ENCODE measurements at regions not wholly inside any gene's neighbourhood (a gene's known extent, or its start where the extent isn't known, plus 50 kb on each side); places are given as distances from the start of the nearest gene placed in this dataset.

DNA sequence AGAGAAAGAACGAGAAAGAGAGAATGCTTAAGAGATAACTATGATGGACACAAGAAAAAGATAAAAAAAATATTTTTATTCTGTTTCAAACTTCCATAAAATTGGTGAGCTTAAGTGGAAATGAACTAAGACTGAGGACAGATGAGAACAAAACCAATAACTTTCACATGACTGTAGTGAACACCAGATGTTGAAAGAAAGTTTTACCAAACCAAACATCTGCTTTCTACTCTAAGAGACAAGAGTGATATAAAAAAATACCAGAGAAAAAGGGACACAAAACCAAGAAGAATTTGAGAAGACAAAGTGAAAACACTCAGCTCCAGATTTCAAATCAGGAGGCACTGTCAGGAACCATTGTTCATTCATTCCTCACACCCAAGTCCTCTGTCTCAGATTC lies 147.9 kb downstream of the IMPG2 start:
- H3K4me1 Mint-ChIP-seq = no peaks in the 10 kb centered on the region
- no peak overlapping the region for H3K4me3 Mint-ChIP-seq
- H3K27ac Mint-ChIP-seq = no peak overlapping the region
- no peaks in the 10 kb centered on the region for H3K36me3 Mint-ChIP-seq
- DNase-seq (ENCODE audit: low spot score in 2 of 2) = no peak
- ATAC-seq = no peak
- no peaks in the 10 kb centered on the region for H3K9me3 Mint-ChIP-seq

DNA sequence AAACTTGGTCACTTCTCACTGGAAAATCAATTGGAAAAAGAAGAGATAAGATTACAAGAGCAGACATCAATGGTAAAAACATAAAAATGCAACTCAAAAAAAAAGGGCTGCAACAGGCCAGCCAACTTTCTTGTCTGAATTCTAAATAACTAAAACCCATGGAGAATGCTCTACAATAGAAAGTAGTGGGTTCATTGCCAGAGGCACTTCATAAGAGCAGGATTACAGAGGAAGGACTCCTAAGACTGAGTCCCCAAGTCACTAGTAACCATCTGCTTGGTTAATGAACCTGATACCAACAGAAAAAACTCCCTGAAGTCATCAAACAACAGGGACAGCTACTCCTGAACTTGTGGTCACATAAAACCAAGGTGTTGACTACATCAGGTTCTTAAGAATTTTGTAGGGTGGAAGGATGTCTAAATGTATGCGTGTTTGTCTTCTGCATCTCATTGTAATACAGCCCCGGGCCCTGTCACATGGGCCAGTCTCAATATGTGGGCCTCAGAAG lies 148.6 kb downstream of the IMPG2 start:
- H3K4me3 Mint-ChIP-seq = no peak overlapping the region
- H3K36me3 Mint-ChIP-seq = no peaks in the 10 kb centered on the region
- H3K27ac Mint-ChIP-seq = no peak overlapping the region
- H3K9me3 Mint-ChIP-seq = no peaks in the 10 kb centered on the region
- ATAC-seq (peak; percentile 61), DNase-seq (ENCODE audit: low spot score in 2 of 2) (no peak)
- H3K4me1 Mint-ChIP-seq = no peaks in the 10 kb centered on the region

DNA sequence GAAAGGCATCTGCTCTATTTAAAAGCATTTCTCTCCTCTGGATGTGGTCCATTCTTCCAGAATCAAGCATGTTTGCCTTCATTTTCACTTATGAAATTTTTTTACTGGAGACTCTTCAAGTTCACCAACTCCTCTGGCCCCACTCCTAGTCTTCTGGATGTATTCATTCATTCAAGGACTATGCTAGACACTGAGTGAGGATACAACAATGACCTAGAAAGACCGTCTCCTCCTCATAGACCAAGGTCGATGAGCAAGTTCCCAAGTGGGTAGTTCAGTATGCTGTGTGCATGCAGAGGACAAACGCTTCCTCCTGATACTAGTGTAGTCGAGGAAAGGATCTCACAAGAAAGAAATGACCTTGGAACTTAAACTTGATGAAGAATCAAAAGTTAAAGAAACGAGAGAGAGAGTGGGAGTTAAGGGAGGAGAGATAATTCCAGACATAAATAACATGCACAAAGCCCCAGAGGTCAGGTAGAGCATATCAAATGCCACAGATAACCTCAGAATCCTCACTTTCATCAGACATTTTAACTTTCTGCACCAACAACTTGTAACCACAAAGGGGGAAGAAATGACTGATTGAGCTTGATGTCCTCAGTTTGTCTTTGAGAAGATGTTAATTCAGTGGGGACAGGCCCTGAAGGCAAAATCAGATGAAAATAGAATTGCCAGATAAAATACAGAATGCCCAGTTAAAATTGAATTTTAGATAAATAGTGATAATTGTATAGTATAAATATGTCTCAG lies 149.4 kb downstream of the IMPG2 start:
- ATAC-seq = peak; percentile 55
- H3K36me3 Mint-ChIP-seq = no peaks in the 10 kb centered on the region
- H3K27ac Mint-ChIP-seq = no peak overlapping the region
- no peak for DNase-seq (ENCODE audit: low spot score in 2 of 2)
- no peaks in the 10 kb centered on the region for H3K9me3 Mint-ChIP-seq
- H3K4me3 Mint-ChIP-seq = no peak overlapping the region
- H3K4me1 Mint-ChIP-seq = no peaks in the 10 kb centered on the region

DNA sequence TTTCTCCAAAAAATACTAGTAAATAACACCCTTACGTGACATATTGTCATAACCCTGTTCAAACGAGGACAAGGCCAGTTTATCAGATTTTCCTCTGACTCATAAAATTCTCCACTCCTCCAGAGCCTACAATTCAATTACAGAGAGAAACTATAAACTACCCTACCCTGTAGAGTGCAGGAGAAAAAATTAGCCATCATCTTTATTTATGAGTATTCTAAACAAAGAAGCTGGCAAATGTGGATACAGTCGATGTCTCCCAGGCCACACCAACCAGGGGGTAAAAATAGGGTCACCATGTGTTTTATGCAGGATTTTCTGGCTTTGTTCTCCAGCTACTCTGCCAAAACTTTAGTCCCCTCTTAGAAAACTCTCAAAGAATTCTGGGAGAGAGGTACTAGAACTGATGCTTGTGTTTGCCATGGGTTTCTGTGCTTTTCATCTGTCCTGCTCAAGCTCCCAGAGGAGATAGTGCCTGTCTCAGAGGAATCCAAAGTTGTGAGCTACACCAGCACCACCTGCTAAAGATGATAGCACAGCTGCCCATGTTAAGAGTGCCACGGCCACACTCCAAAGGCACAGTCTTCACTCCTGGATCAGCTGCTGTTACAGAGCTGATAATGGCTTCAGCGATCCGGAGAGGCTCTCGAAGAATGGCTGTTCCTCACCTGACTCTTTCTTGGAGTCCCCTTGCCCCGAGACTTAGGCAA lies 150.2 kb downstream of the IMPG2 start:
- no peaks in the 10 kb centered on the region for H3K4me1 Mint-ChIP-seq
- H3K4me3 Mint-ChIP-seq = no peak overlapping the region
- no peaks in the 10 kb centered on the region for H3K36me3 Mint-ChIP-seq
- H3K9me3 Mint-ChIP-seq = no peaks in the 10 kb centered on the region
- no peak for DNase-seq (ENCODE audit: low spot score in 2 of 2)
- peak; percentile 33 for ATAC-seq
- H3K27ac Mint-ChIP-seq = no peak overlapping the region

DNA sequence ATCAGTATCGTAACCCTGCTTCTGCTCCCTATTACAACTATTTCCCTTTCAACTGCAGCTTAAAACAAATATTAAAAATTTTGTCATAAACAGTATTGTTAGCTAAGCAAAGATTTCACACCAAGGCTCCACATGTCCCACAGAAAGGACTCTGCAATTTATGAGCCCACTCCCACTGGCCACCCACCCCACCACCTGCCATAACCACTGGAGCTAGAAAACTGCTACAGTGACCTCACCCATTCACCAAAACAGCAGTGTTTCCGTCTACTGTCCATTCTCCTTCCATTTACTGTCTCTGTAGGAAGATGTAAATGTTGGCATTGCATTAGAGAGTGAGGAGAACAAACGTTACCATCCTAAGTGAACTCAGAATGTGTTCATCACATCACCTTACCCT lies 150.9 kb downstream of the IMPG2 start:
- Mint-ChIP-seq H3K27ac (no peak overlapping the region), H3K36me3 (no peaks in the 10 kb centered on the region)
- ATAC-seq = no peak

DNA sequence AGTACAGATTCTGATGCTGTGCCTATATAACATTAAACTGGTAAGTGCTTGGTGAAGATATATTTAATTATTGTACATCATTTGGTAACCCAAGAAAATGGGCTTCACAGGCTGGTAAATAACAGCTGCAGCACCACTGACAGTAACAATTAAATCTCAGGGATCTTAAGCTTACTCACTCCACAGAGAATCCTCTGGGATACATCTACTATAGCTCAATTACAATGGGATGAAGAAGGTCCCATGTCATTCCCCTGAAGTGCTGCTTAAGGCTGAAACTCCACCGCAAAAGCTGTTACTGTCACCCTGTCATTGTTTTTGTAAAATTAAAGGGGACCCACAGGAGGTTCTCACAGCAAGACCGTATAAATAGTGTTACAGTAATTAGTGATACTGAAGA lies 153.0 kb downstream of the IMPG2 start:
- H3K4me3 Mint-ChIP-seq = no peak overlapping the region
- no peak overlapping the region for H3K27ac Mint-ChIP-seq
- no peaks in the 10 kb centered on the region for H3K4me1 Mint-ChIP-seq
- ATAC-seq (no peak), DNase-seq (ENCODE audit: low spot score in 2 of 2) (no peak)
- no peaks in the 10 kb centered on the region for H3K36me3 Mint-ChIP-seq
- peaks cover 2% of the 10 kb centered on the region for H3K9me3 Mint-ChIP-seq

More for the DNA sequence above, 150.9 kb downstream of the IMPG2 start:
- Mint-ChIP-seq H3K4me3 (no peak overlapping the region), H3K4me1 (no peaks in the 10 kb centered on the region), H3K9me3 (no peaks in the 10 kb centered on the region)
- DNase-seq (ENCODE audit: low spot score in 2 of 2) = no peak

DNA sequence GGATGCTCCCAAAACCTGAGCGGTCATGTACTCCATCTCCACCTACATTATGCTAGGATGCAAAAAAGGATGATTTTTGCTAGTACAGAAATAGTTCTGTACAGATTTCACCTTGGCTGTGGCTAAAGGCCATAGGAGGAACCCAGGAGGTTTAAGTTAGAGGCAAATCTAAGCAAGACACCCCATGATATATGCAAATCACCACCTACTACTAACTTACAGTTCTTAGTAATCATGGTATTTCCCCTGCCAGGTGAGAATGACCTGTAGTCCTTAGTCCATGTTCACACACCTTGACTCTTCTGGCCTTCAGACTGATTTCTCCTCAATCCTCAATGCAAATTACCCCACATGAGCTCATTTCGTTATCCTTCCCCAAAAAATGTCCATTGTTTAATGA lies 154.2 kb downstream of the IMPG2 start:
- H3K27ac Mint-ChIP-seq = no peak overlapping the region
- H3K4me3 Mint-ChIP-seq = no peak overlapping the region
- DNase-seq (ENCODE audit: low spot score in 2 of 2) (no peak), ATAC-seq (no peak)
- no peaks in the 10 kb centered on the region for H3K36me3 Mint-ChIP-seq
- peaks cover 2% of the 10 kb centered on the region for H3K9me3 Mint-ChIP-seq
- no peaks in the 10 kb centered on the region for H3K4me1 Mint-ChIP-seq

DNA sequence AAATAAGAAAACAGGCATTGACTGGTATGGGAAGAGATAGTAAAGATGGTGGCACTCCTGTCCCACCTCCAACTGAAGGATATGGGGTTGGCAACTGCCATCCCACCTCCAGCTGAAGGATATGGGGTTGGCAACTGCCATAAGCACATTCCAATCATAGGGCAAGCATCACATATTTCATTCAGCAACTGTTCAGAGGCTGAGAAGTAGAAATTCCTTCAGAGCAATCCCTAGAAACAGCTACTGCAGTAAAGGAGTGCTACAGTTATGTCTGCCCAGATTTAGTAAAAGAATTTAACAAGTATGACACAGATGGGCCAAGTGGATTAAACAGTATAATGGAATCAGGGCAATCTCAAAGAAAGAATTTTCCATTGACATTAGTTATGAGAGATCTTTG lies 156.8 kb downstream of the IMPG2 start:
- no peak for ATAC-seq
- H3K4me1 Mint-ChIP-seq = no peaks in the 10 kb centered on the region
- H3K4me3 Mint-ChIP-seq = no peak overlapping the region
- peaks cover 2% of the 10 kb centered on the region for H3K9me3 Mint-ChIP-seq
- DNase-seq (ENCODE audit: low spot score in 2 of 2) = no peak
- H3K27ac Mint-ChIP-seq = no peak overlapping the region
- no peaks in the 10 kb centered on the region for H3K36me3 Mint-ChIP-seq

DNA sequence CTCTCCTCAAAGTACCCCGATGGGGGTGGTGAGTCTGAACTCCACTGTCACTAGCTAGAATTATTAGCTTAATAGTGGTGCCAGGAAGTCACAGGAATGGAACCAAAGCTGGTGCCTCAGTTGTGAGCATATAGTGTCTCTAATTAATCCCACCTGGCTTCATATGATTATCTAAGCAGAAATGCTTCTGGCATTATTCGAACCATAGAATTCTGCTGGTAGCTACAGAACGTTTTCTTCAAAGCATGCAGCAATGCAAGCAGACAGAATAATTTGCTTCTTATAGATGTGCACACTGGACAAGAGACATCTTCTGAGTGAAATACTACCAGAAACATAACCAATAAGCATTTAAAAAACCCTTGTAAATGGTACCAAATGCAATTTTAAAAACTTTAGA lies 160.9 kb downstream of the IMPG2 start:
- no peaks in the 10 kb centered on the region for H3K4me1 Mint-ChIP-seq
- ATAC-seq = no peak
- H3K36me3 Mint-ChIP-seq = no peaks in the 10 kb centered on the region
- DNase-seq (ENCODE audit: low spot score in 2 of 2) = no peak
- no peak overlapping the region for H3K4me3 Mint-ChIP-seq
- H3K9me3 Mint-ChIP-seq = peaks cover 2% of the 10 kb centered on the region
- no peak overlapping the region for H3K27ac Mint-ChIP-seq

DNA sequence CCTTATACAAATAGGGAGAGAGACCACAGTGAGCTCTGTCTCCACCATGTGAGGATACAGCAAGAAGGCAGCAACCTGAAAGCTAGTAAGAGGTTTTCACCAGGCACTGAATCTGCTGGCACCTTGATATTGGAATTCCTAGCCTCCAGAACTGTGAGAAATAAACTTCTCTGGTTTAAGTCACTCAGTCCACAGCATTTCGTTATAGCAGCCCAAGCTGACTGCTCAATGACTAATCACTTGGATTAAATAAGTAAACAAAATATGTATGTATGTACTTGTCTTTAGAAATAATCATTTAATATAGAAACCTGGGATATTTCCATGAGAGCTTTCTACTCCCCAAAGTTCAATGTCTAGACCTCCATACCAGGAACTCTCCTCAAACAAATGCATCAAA lies 162.0 kb downstream of the IMPG2 start:
- DNase-seq (ENCODE audit: low spot score in 2 of 2) (no peak), ATAC-seq (no peak)
- Mint-ChIP-seq H3K9me3 (peaks cover 2% of the 10 kb centered on the region), H3K27ac (no peak overlapping the region), H3K4me3 (no peak overlapping the region), H3K36me3 (no peaks in the 10 kb centered on the region), H3K4me1 (no peaks in the 10 kb centered on the region)

DNA sequence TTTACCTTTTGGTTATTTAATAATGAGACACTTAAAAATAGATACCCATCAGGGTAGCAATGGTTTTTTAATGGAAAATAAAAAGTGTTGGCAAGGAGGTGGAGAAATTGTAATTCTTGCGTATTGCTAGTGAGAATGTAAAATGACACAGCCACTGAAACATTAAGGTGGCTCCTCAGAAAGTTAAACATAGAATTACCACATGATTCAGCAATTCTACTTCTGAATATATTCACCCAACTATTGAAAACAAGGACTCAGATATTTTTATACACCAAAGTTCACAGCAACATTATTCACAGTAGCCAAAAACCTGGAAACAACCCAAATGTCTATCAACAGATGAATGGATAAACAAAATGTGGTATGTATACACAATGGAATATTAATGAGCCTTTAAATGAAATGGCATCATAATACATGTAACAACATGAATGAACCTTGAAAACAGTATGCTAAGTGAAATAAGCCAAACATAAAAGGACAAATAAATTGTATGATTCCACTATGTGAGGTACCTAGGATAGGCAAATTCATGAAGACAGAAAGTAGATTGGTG lies 163.5 kb downstream of the IMPG2 start:
- Mint-ChIP-seq H3K27ac (no peak overlapping the region), H3K9me3 (no peaks in the 10 kb centered on the region), H3K4me1 (no peaks in the 10 kb centered on the region), H3K36me3 (no peaks in the 10 kb centered on the region), H3K4me3 (no peak overlapping the region)
- no peak for DNase-seq (ENCODE audit: low spot score in 2 of 2)
- ATAC-seq = no peak

DNA sequence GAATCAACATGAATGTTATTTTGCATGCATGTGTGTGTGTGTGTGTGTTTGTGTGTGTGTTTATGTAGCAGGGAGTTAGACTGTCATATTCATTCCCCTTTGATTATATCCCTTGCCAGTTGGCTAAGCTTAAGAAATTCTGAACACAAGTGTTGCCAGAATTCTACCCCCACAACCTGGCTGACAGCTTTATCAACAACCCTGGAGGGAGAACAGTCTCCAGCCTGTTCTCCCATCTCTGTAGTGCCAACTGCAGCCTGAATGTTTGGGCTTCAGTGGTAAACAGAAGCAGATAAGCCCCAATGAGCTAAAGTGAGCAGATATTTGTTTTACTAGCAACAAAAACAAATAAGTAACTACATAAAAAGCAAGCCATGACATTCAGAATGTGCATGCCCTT lies 162.6 kb upstream of the ABI3BP start:
- no peaks in the 10 kb centered on the region for H3K4me1 Mint-ChIP-seq
- DNase-seq (ENCODE audit: low spot score in 2 of 2) = no peak
- H3K9me3 Mint-ChIP-seq = no peaks in the 10 kb centered on the region
- no peaks in the 10 kb centered on the region for H3K36me3 Mint-ChIP-seq
- no peak for ATAC-seq
- no peak overlapping the region for H3K27ac Mint-ChIP-seq
- no peak overlapping the region for H3K4me3 Mint-ChIP-seq

DNA sequence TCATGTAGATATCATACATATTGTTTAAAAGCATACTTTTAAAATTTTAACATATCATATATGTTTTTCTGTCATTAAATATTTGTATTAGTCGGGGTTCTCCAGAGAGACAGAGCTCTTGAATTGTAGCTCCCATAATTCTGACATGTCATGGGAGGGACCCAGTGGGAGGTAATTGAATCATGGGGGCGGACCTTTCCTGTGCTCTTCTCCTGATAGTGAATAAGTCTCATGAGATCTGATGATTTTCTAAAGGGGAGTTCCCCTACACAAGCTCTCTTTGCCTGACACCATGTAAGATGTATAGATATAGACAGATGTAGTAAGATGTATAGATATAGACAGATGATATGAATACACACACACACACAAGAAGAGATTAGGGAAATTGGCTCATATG lies 161.2 kb upstream of the ABI3BP start:
- no peaks in the 10 kb centered on the region for H3K9me3 Mint-ChIP-seq
- ATAC-seq = no peak
- no peak overlapping the region for H3K4me3 Mint-ChIP-seq
- H3K27ac Mint-ChIP-seq = no peak overlapping the region
- DNase-seq (ENCODE audit: low spot score in 2 of 2) = no peak
- H3K36me3 Mint-ChIP-seq = no peaks in the 10 kb centered on the region
- H3K4me1 Mint-ChIP-seq = no peaks in the 10 kb centered on the region

DNA sequence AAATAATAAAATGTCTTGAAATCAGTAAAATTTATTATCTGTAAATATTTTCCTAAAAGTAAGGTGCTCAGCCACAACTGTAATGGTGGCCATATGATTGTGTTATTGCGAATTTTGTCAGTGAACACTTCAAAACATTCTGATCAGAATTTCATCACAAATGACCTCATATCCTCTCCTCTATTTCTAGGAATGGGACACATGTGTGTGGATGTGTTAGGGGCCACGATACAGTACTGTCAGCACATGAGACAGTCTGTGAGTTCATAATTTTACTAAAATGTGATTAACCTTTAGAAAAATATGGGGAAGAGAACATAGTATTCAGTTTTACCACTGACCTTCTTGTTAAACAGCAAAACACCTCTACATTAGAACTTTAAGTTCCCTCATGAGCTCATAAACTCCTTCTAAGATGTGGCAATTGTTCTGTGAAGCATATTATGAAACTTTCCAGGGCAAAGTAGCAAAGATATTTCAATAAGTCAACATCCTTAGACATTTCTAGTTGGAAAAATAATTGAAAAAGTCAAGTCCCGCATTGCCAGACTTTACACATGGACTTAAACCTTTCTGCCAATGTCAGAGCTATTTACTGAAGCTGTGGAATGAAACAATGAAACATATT lies 158.2 kb upstream of the ABI3BP start:
- no peak for DNase-seq (ENCODE audit: low spot score in 2 of 2)
- Mint-ChIP-seq H3K9me3 (no peaks in the 10 kb centered on the region), H3K36me3 (no peaks in the 10 kb centered on the region), H3K27ac (no peak overlapping the region), H3K4me3 (no peak overlapping the region), H3K4me1 (no peaks in the 10 kb centered on the region)
- ATAC-seq = no peak

DNA sequence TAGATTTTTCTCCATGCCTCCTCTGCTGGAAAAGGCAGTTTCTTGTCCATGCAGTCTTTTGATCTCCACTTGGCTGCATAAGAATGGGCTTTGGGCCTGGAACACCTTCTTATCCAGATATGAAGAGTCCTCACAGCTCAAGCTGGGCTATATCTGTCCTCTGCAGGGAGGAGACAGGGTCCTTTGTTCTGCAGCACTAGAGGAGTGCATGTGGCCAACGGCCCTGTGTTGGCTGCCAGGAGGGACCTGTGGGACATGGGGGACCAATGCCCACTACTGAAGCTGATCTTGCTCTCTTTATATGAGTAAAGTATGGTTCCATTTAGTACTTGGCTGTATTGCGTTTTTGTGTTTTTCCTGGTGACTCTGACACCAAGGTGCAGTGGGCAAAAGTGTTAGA lies 157.3 kb upstream of the ABI3BP start:
- Mint-ChIP-seq H3K36me3 (no peaks in the 10 kb centered on the region), H3K4me3 (no peak overlapping the region), H3K9me3 (no peaks in the 10 kb centered on the region), H3K27ac (no peak overlapping the region), H3K4me1 (no peaks in the 10 kb centered on the region)
- ATAC-seq = no peak
- no peak for DNase-seq (ENCODE audit: low spot score in 2 of 2)

DNA sequence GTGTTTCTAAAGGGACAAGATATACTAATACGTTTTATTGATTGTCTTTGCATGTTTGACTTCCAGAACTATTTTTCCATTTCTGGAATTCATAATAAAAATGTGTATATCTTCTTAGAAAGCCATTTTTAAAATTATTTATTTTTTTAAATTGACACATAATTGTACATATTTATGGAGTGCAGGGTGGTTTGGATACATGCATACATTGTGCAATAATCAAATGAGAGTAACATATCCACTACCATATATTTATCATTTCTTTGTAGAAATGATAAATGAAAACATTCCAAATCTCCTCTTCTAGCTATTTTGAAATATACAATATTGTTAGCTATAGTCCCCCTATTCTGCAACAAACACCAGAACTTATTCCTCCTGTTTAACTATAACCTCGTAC lies 156.5 kb upstream of the ABI3BP start:
- Mint-ChIP-seq H3K36me3 (no peaks in the 10 kb centered on the region), H3K9me3 (no peaks in the 10 kb centered on the region), H3K4me1 (no peaks in the 10 kb centered on the region), H3K27ac (no peak overlapping the region), H3K4me3 (no peak overlapping the region)
- no peak for DNase-seq (ENCODE audit: low spot score in 2 of 2)
- ATAC-seq = no peak
